ENCODE measurements at regions not wholly inside any gene's neighbourhood (a gene's known extent, or its start where the extent isn't known, plus 50 kb on each side); places are given as distances from the start of the nearest gene placed in this dataset.
"Not testable (repeated sequence)": the region's sequence is repeated elsewhere in the genome, so short reads cannot be mapped to it uniquely, and the experiment has no call there.

- FAIRE-seq (no peak), DNase-seq (ENCODE audit: insufficient read length, low spot score) (no peak)
- TF ChIP-seq POLR2A (IDR thresholded peaks at IDR 0.05; ENCODE audit: low read depth, low read length), result no peak
Measured at GRCh38 chrX:115898382-115899001, 272.1 kb upstream of the AGTR2 start.

DNA sequence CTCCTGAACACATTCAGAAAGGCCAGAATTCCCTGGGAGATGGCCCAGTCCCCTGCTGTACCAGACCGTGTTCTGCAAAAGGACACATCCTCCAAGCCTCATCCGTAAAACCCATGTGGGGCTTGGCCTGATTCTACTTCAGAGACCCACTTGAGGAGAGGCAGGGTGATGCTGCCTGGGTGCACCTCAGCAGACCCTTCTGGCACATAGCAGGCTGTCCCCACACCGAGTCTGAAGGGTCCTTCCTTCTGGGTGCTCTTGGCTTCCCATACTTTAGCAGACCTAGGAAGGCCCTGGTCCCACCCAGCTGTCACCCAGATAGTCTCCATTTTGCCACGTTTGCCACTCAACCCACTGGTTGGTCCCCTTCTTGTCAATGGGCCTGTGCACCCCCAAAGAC, 270.1 kb upstream of the AGTR2 start:
- no peak for DNase-seq (ENCODE audit: insufficient read length, low spot score)
- no peak for FAIRE-seq
- TF ChIP-seq POLR2A (IDR thresholded peaks at IDR 0.05; ENCODE audit: low read depth, low read length), result no peak

DNA sequence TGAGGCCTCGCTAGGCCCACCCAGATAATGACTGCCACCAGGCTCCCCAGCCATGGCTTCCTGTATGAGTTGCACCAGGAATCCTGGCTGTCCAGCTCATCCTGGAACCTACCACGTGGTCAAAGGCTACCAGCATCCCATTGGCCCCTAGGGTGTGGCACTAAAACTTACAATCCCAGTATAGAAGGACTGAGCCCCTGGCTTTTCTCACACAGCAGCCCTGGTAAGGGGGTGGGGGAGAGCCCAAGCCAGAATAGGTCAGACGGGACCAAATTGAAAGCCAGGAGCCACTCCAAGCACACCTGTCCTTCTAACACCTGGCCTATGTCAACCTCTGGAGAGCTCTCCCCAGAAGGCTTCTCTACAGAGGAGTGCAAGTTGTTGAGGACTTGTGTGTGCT, 269.3 kb upstream of the AGTR2 start:
- TF ChIP-seq POLR2A (IDR thresholded peaks at IDR 0.05; ENCODE audit: low read depth, low read length), result no peak
- DNase-seq (ENCODE audit: insufficient read length, low spot score) (no peak), FAIRE-seq (no peak)

- FAIRE-seq, result no peak
- no peak for DNase-seq (ENCODE audit: insufficient read length, low spot score)
- TF ChIP-seq POLR2A (IDR thresholded peaks at IDR 0.05; ENCODE audit: low read depth, low read length), result no peak
Measured at GRCh38 chrX:115902995-115903394, 267.5 kb upstream of the AGTR2 start.

GRCh38 chrX:115906276-115906675, 264.3 kb upstream of the AGTR2 start:
- no peak for DNase-seq (ENCODE audit: insufficient read length, low spot score)
- FAIRE-seq, result no peak
- no peak for TF ChIP-seq POLR2A (IDR thresholded peaks at IDR 0.05; ENCODE audit: low read depth, low read length)

DNA sequence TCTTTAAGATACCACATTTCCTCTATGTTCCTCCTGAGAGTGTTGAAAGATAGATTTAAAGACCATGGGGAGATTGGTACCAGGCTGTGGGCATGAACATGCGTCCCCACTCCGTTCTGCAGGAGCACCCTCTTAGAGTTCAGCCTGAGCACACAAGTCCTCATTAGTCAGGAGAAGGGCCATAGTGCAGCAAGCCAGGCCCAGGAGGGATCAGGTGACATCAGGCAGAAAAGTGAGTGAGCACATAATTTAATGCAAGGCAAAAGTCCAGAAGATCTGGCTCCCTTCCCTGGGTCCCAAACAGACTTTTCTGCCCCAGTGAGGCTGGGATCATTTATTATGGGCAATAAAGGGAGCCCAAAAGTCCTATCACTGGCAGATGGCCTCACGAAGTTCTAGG, 263.7 kb upstream of the AGTR2 start:
- TF ChIP-seq POLR2A (IDR thresholded peaks at IDR 0.05; ENCODE audit: low read depth, low read length), result no peak
- FAIRE-seq (no peak), DNase-seq (ENCODE audit: insufficient read length, low spot score) (no peak)

DNA sequence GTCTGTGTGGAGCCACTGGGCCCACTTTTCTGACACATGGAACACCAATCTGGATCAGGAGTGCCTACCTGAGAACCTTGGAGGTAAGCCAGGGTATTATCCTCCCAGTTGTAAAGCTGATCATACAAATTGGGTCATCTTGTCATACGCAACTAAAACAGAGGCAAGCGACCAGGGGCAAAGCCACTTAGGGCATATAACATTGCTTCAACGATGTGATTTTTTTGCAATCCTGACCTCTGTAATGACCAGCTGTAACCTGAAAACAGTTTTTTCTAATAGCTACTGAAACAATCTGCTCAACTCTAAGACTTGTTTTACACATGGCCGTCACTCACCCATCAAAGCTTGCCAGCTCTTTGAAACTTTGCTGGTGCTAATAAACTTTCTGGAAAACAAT, 261.5 kb upstream of the AGTR2 start:
- TF ChIP-seq POLR2A (IDR thresholded peaks at IDR 0.05; ENCODE audit: low read depth, low read length), result no peak
- FAIRE-seq (no peak), DNase-seq (ENCODE audit: insufficient read length, low spot score) (no peak)

- no peak for TF ChIP-seq POLR2A (IDR thresholded peaks at IDR 0.05; ENCODE audit: low read depth, low read length)
- DNase-seq (ENCODE audit: insufficient read length, low spot score) (no peak), FAIRE-seq (no peak)
Measured at GRCh38 chrX:115911967-115912366, 258.6 kb upstream of the AGTR2 start.

GRCh38 chrX:115912372-115912897, 258.1 kb upstream of the AGTR2 start:
- no peak for TF ChIP-seq POLR2A (IDR thresholded peaks at IDR 0.05; ENCODE audit: low read depth, low read length)
- FAIRE-seq (no peak), DNase-seq (ENCODE audit: insufficient read length, low spot score) (no peak)

DNA sequence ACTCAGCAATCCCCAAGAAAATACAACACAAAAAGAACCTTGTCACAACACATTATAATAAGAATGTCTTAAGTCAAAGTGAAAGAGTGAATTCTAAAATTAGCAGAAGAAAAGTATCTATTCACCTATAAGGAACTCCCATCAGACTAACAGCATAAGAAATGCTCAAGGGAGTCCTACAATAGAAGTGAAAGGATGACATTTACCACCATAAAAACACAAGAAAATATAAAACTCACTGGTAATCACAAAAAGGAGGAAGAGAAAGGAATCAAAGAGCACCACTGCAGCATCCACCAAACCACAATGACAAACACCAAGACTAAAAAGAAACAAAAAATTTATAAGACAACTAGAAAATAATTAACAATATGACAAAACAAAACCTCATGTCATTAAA, 257.0 kb upstream of the AGTR2 start:
- TF ChIP-seq POLR2A (IDR thresholded peaks at IDR 0.05; ENCODE audit: low read depth, low read length), result no peak
- DNase-seq (ENCODE audit: insufficient read length, low spot score) (no peak), FAIRE-seq (no peak)

- not testable (repeated sequence) for FAIRE-seq; DNase-seq (ENCODE audit: insufficient read length, low spot score)
Measured at GRCh38 chrX:115915625-115916024, 254.9 kb upstream of the AGTR2 start.

GRCh38 chrX:115929480-115929879, 241.1 kb upstream of the AGTR2 start:
- FAIRE-seq (no peak), DNase-seq (ENCODE audit: insufficient read length, low spot score) (no peak)
- TF ChIP-seq POLR2A (IDR thresholded peaks at IDR 0.05; ENCODE audit: low read depth, low read length), result no peak

- FAIRE-seq (no peak), DNase-seq (ENCODE audit: insufficient read length, low spot score) (no peak)
Measured at GRCh38 chrX:115936008-115936407, 234.5 kb upstream of the AGTR2 start.

GRCh38 chrX:115939070-115939469, 231.5 kb upstream of the AGTR2 start:
- TF ChIP-seq POLR2A (IDR thresholded peaks at IDR 0.05; ENCODE audit: low read depth, low read length), result no peak
- DNase-seq (ENCODE audit: insufficient read length, low spot score) (no peak), FAIRE-seq (no peak)

More at GRCh38 chrX:115936008-115936407, 234.5 kb upstream of the AGTR2 start:
- no peak for TF ChIP-seq POLR2A (IDR thresholded peaks at IDR 0.05; ENCODE audit: low read depth, low read length)

DNA sequence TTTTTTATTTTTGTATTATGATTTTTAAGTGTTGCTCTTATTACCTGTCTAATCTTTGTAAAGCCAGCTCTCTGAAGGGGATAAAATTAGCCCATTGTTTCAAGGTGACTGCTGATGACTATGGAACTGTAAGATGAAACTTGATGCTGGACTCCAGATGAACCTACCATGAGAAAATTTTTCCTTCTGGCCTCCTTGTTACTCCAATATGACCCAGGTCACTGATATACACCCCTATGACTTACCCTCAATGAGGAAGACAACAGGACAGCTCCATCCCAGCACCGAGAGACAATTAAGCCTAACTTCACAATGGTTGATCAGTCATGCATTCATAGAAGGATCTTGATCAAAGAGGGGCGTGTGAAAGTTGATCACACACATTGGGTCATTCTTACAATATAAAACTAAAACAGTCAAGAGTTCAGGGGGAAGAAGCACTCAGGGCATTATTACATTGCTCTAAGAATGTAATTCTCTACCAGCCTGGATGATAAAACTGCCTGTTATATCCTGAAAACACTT, 230.8 kb upstream of the AGTR2 start:
- no peak for TF ChIP-seq POLR2A (IDR thresholded peaks at IDR 0.05; ENCODE audit: low read depth, low read length)

More for the DNA sequence above, 230.8 kb upstream of the AGTR2 start:
- DNase-seq (ENCODE audit: insufficient read length, low spot score), result no peak
- FAIRE-seq, result no peak
